GM12801 (cell line): ENCODE measurements at regions not wholly inside any gene's neighbourhood (a gene's known extent, or its start where the extent isn't known, plus 50 kb on each side); places are given as distances from the start of the nearest gene placed in this dataset.

ENCODE experiments used
- CTCF ChIP-seq: IDR thresholded peaks from one replicate; pipeline ENCODE4 v1.5.1; 2011; ENCODE audit warnings: control low read depth; ENCODE audit not compliant: insufficient read length; ENCODE audit errors: extremely low read depth

- TF ChIP-seq CTCF = no peak
Observed at GRCh38 chr12:118582863-118583262, 206.5 kb downstream of the SUDS3 start.

- TF ChIP-seq CTCF = no peak
Observed at GRCh38 chr12:118586433-118586832, 210.1 kb downstream of the SUDS3 start.

- no peak for TF ChIP-seq CTCF
Observed at GRCh38 chr12:118589162-118589561, 212.8 kb downstream of the SUDS3 start.

- no peak for TF ChIP-seq CTCF
Observed at GRCh38 chr12:118590406-118591150, 214.2 kb downstream of the SUDS3 start.

- no peak for TF ChIP-seq CTCF
Observed at GRCh38 chr12:118603610-118604361, 227.4 kb downstream of the SUDS3 start.

- no peak for TF ChIP-seq CTCF
Observed at GRCh38 chr12:118606690-118607089, 230.3 kb downstream of the SUDS3 start.

- TF ChIP-seq CTCF = no peak
Observed at GRCh38 chr12:118607831-118608230, 231.5 kb downstream of the SUDS3 start.
